Stomach (tissue), 8 donors: ENCODE measurements at regions not wholly inside any gene's neighbourhood (a gene's known extent, or its start where the extent isn't known, plus 50 kb on each side); places are given as distances from the start of the nearest gene placed in this dataset.

Experiments
- DNase-seq, 2 donors: peaks; one replicate each; pipeline versions ENCODE4 v3.0.0 to v3.0.0-alpha.2; 2013 to 2019
- H3K27ac ChIP-seq, 5 donors: fragments of 200-600 bp in 4 of 5; sonication (generic) in 4 of 5; one replicate each; pipeline ENCODE4 v1.5.1; 2013 to 2019; ENCODE audit warnings: mild to moderate bottlenecking in 1 of 5, moderate library complexity in 1 of 5
- H3K27me3 ChIP-seq, 3 donors: fragments of 200-600 bp; sonication (generic); one replicate each; pipeline ENCODE4 v1.5.1; 2017 to 2019; ENCODE audit warnings: mixed run types in 1 of 3
- H3K36me3 ChIP-seq, 4 donors: fragments of 200-600 bp; sonication (generic); 1 replicate in 3 of 4; 2 replicates in 1 of 4; pipeline ENCODE4 v1.5.1; 2016 to 2019
- H3K4me1 ChIP-seq, 4 donors: fragments of 200-600 bp; sonication (generic); one replicate each; pipeline ENCODE4 v1.5.1; 2016 to 2019
- H3K4me3 ChIP-seq, 4 donors: fragments of 200-600 bp; sonication (generic) in 3 of 4; one replicate each; pipeline ENCODE4 v1.5.1; 2016 to 2019; ENCODE audit warnings: mild to moderate bottlenecking in 1 of 4
- H3K9me3 ChIP-seq, 4 donors: fragments of 200-600 bp; sonication (generic); one replicate each; pipeline ENCODE4 v1.5.1; 2016 to 2019
- EP300 ChIP-seq: sonication (generic); formaldehyde crosslinking; IDR thresholded peaks from one replicate; pipeline ENCODE4 v1.6.1; 2017; ENCODE audit warnings: antibody characterized with exemption
- POLR2A ChIP-seq, 4 donors: fragments of 450-650 bp; IDR thresholded peaks; one replicate each; pipeline ENCODE4 v1.6.1; 2016; ENCODE audit warnings: antibody characterized with exemption in 4 of 4, control low read depth in 2 of 4, mild to moderate bottlenecking in 1 of 4, moderate library complexity in 1 of 4
- POLR2AphosphoS5 ChIP-seq, 3 donors: sonication (generic); formaldehyde crosslinking; IDR thresholded peaks; one replicate each; pipeline ENCODE4 v1.6.1; 2016; ENCODE audit warnings: antibody characterized with exemption in 3 of 3
- WGBS, 5 donors: extraction: QIAGEN DNeasy Blood & Tissue Kit in 3 of 5; methylation state at CpG; one replicate each; pipeline versions ENCODE4 v1.1.5 to v1.1.7; 2013 to 2018; 5-methylcytosine and 5-hydroxymethylcytosine counted together
- intact Hi-C: fragments of 100-400 bp; cut with DNase I; formaldehyde crosslinking; loops from one replicate; pipeline ENCODE4 v1.15.1; 2023; ENCODE audit warnings: low total_unique reads
- TF ChIP-seq, protein P1 (sequence below), 7 experiments: fragments of 450-650 bp in 4 of 7; fragments of 200-600 bp in 3 of 7; sonication (generic) in 3 of 7; IDR thresholded peaks; one replicate each; pipeline ENCODE4 v1.5.1; 2016 to 2019; ENCODE audit warnings: antibody characterized with exemption in 7 of 7, control low read depth in 2 of 7, mild to moderate bottlenecking in 1 of 7
- donor health status: healthy with polysubstance abuse.
- donor health status: Bipolar disorder and iron deficiency.
- donor health status: healthy.

- 82 to 92% (median 91%) methylated on average over 6 of the region's 6 CpGs for WGBS, 5 donors
- no peak overlapping the region for H3K27ac ChIP-seq
- H3K4me3 ChIP-seq: no peak overlapping the region
- intact Hi-C loops: no loop called here
- H3K4me1 ChIP-seq: no peaks in the 10 kb centered on the region
- H3K36me3 ChIP-seq: no peaks in the 10 kb centered on the region
- no peak for DNase-seq
- peaks cover 0 to 6% (median 0%) of the 10 kb centered on the region in 3 donors for H3K27me3 ChIP-seq
- TF ChIP-seq, protein P1, sequence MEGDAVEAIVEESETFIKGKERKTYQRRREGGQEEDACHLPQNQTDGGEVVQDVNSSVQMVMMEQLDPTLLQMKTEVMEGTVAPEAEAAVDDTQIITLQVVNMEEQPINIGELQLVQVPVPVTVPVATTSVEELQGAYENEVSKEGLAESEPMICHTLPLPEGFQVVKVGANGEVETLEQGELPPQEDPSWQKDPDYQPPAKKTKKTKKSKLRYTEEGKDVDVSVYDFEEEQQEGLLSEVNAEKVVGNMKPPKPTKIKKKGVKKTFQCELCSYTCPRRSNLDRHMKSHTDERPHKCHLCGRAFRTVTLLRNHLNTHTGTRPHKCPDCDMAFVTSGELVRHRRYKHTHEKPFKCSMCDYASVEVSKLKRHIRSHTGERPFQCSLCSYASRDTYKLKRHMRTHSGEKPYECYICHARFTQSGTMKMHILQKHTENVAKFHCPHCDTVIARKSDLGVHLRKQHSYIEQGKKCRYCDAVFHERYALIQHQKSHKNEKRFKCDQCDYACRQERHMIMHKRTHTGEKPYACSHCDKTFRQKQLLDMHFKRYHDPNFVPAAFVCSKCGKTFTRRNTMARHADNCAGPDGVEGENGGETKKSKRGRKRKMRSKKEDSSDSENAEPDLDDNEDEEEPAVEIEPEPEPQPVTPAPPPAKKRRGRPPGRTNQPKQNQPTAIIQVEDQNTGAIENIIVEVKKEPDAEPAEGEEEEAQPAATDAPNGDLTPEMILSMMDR (IDR thresholded peaks at IDR 0.05): no peak
- TF ChIP-seq EP300 (no peak), POLR2AphosphoS5 (IDR thresholded peaks at IDR 0.05) (no peak)
- H3K9me3 ChIP-seq: no peaks in the 10 kb centered on the region
Observed at GRCh38 chr1:199875856-199876255, 151.7 kb upstream of the NR5A2 start.

DNA sequence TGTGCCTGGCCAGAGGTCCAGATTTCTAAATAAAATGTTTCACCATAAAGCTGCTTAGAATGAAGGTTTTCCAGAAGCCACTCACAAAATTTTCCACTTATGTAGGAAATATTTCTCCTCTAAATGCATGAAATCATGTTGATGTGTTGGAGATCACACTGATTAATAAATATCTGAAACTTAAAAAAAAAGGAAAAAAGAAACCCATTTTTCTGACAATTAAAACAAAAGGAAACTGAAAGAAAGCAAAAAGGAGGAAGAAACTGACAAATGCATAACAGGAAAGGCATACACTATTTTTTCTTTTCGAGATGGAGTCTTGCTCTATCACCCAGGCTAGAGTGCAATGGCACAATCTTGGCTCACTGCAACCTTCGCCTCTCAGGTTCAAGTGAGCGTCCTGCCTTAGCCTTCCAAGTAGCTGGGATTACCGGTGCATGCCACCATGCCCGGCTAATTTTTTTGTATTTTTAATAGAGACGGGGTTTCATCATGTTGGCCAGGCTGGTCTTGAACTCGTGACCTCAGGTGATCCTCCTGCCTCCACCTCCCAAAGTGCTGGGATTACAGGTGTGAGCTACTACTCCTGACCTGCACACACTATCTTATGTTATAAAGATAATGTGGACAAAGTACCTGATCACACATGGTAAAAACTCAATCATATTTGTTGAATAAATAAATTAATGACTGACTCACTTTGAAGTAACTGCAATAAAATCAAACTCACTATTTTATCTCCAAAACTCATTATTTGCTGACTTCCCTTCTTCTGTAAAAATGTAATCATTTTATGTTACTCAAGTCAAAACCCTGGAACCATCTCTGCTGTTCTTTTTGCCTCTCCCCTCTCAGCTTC, 149.8 kb upstream of the NR5A2 start:
- Histone ChIP-seq H3K27me3 (peaks cover 0 to 6% (median 0%) of the 10 kb centered on the region in 3 donors), H3K36me3 (no peaks in the 10 kb centered on the region), H3K4me3 (no peak overlapping the region), H3K27ac (no peak overlapping the region), H3K9me3 (no peaks in the 10 kb centered on the region), H3K4me1 (no peaks in the 10 kb centered on the region)
- no peak for DNase-seq
- intact Hi-C loops: no loop called here
- 83 to 93% (median 86%) methylated on average over 7 of the region's 7 CpGs for WGBS, 5 donors
- TF ChIP-seq, protein P1 (IDR thresholded peaks at IDR 0.05): no peak
- no peak for TF ChIP-seq POLR2A (IDR thresholded peaks at IDR 0.05)
- no peak for TF ChIP-seq EP300
- TF ChIP-seq POLR2AphosphoS5 (IDR thresholded peaks at IDR 0.05): no peak

GRCh38 chr1:199878823-199879222, 148.7 kb upstream of the NR5A2 start:
- no peaks in the 10 kb centered on the region for H3K9me3 ChIP-seq
- H3K27me3 ChIP-seq: no peaks in the 10 kb centered on the region
- no peaks in the 10 kb centered on the region for H3K4me1 ChIP-seq
- 61 to 79% (median 76%) methylated on average over 4 of the region's 4 CpGs for WGBS, 5 donors
- intact Hi-C loops: no loop called here
- no peak for DNase-seq
- H3K36me3 ChIP-seq: no peaks in the 10 kb centered on the region
- H3K4me3 ChIP-seq: no peak overlapping the region
- H3K27ac ChIP-seq: no peak overlapping the region
- TF ChIP-seq, protein P1 (IDR thresholded peaks at IDR 0.05): no peak
- TF ChIP-seq EP300: no peak
- TF ChIP-seq POLR2A (IDR thresholded peaks at IDR 0.05): no peak
- no peak for TF ChIP-seq POLR2AphosphoS5 (IDR thresholded peaks at IDR 0.05)

DNA sequence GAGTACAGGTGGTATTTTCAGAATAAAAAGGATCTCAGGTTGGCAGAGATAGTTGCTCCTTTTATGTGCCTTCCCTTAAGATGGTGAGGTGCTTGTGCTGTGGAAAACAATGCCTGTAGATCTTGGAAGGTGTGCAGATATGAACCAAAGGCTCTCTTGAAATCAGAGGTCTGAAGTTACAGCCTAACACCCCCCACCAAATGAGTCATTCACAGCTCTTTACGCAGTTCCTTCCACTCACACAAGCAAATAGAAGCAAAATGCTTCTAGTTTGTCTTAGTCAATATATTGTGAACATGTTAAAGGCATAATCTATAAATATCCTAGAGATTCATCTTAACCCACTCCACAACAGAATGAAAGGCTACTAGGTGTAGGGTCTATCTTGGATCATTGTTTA, 128.9 kb upstream of the NR5A2 start:
- H3K36me3 ChIP-seq: no peaks in the 10 kb centered on the region
- 21 to 49% (median 37%) methylated on average over 1 of the region's 1 CpG for WGBS, 5 donors
- TF ChIP-seq, protein P1 (IDR thresholded peaks at IDR 0.05): no peak
- no peak for TF ChIP-seq POLR2A (IDR thresholded peaks at IDR 0.05)
- no peak for TF ChIP-seq POLR2AphosphoS5 (IDR thresholded peaks at IDR 0.05)
- no peak for TF ChIP-seq EP300
- H3K27me3 ChIP-seq: no peaks in the 10 kb centered on the region
- no peaks in the 10 kb centered on the region for H3K4me1 ChIP-seq
- no peak overlapping the region for H3K27ac ChIP-seq
- H3K9me3 ChIP-seq: peaks cover 0 to 7% (median 0%) of the 10 kb centered on the region in 4 donors
- H3K4me3 ChIP-seq: no peak overlapping the region
- DNase-seq: no peak
- intact Hi-C loops: no loop called here
